ENCODE measurements at regions not wholly inside any gene's neighbourhood (a gene's known extent, or its start where the extent isn't known, plus 50 kb on each side); places are given as distances from the start of the nearest gene placed in this dataset.
"Not testable (repeated sequence)": the region's sequence is repeated elsewhere in the genome, so short reads cannot be mapped to it uniquely, and the experiment has no call there.

DNA sequence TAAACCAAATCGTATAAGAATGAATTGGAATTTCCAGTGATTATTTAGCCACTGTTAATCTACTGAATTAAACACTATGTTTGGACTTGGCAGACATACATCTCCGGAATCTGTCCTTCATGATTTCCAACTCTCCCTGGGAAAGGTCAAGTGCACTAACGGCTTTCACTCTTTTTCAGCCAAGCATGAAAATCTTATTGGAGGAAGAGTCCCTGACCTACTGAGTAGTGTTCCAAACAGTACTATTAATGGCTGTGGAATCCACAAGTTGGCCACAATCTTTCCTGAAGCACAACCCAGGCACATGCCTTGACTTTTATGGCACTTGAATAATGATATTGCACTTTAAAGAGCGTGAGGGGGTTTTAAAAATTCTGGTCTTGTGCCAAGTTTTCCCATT lies 318.9 kb upstream of the RND3 start:
- H3K36me3 ChIP-seq, result no peaks in the 10 kb centered on the region
- no peak overlapping the region for H3K27ac ChIP-seq
- ATAC-seq, result no peak
- DNase-seq, result no peak
- 32 to 41% methylated on average over 4 of the region's 4 CpGs for WGBS, 2 donors
- intact Hi-C loops (cut with DNase I), result no loop called here
- FAIRE-seq, result no peak
- H3K9me3 ChIP-seq, result no peaks in the 10 kb centered on the region
- TF ChIP-seq, protein P1, sequence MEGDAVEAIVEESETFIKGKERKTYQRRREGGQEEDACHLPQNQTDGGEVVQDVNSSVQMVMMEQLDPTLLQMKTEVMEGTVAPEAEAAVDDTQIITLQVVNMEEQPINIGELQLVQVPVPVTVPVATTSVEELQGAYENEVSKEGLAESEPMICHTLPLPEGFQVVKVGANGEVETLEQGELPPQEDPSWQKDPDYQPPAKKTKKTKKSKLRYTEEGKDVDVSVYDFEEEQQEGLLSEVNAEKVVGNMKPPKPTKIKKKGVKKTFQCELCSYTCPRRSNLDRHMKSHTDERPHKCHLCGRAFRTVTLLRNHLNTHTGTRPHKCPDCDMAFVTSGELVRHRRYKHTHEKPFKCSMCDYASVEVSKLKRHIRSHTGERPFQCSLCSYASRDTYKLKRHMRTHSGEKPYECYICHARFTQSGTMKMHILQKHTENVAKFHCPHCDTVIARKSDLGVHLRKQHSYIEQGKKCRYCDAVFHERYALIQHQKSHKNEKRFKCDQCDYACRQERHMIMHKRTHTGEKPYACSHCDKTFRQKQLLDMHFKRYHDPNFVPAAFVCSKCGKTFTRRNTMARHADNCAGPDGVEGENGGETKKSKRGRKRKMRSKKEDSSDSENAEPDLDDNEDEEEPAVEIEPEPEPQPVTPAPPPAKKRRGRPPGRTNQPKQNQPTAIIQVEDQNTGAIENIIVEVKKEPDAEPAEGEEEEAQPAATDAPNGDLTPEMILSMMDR (IDR thresholded peaks at IDR 0.05), result no peak
- no peaks in the 10 kb centered on the region for H3K27me3 ChIP-seq
- H3K4me3 ChIP-seq, result no peak overlapping the region
- no peaks in the 10 kb centered on the region for H3K4me1 ChIP-seq

- no peak for ATAC-seq
- Histone ChIP-seq H3K27ac (no peak overlapping the region), H3K4me1 (no peaks in the 10 kb centered on the region), H3K36me3 (no peaks in the 10 kb centered on the region), H3K9me3 (no peaks in the 10 kb centered on the region), H3K4me3 (no peak overlapping the region), H3K27me3 (no peaks in the 10 kb centered on the region)
- intact Hi-C loops (cut with DNase I), result no loop called here
- no peak for DNase-seq
- no peak for FAIRE-seq
- WGBS, 2 donors, result 55 to 71% methylated on average over 6 of the region's 6 CpGs
- TF ChIP-seq, protein P1 (IDR thresholded peaks at IDR 0.05), result no peak
These were observed 316.4 kb upstream of the RND3 start for GRCh38 chr2:150803689-150804398.

DNA sequence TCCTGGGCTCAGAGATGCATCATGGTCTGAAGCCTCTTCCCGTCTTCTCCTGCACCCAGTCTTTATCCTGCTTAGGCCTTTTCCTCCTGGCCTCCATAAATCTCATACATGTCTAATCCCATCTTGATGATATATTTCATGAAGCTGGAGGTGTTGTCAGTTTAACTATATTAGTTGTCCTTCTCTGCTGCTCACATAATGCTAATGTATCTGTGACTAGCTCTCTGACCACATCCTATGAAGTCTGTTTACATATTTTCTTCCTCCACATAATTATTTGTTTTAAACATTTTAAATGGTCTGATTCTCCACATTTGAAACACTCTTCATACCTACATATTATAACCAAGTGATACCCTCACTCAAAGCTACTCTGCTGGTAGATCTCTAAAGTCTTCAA lies 315.2 kb upstream of the RND3 start:
- ATAC-seq (no peak), DNase-seq (no peak), FAIRE-seq (no peak)
- Histone ChIP-seq H3K27me3 (no peaks in the 10 kb centered on the region), H3K4me1 (no peaks in the 10 kb centered on the region), H3K9me3 (no peaks in the 10 kb centered on the region), H3K36me3 (no peaks in the 10 kb centered on the region), H3K27ac (no peak overlapping the region), H3K4me3 (no peak overlapping the region)
- intact Hi-C loops (cut with DNase I), result no loop called here
- TF ChIP-seq, protein P1 (IDR thresholded peaks at IDR 0.05), result no peak
- whole genome bisulfite sequencing, 2 donors, result 83 to 84% methylated on average over 1 of the region's 1 CpG

DNA sequence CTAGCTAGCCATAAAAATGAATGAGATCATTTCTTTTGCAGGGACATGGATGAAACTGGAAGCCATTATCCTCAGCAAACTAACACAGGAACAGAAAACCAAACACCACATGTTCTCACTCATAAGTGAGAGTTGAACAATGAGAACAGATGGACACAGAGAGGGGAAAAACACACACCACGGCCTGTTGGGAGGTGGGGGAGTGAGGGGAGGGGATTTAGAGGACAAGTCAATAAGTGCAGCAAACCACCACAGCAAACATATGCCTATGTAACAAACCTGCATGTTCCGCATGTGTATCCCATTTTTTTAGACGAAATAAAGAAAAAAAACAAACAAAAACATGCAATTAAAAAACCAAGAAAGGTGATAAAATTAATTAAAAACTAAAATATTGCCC lies 308.8 kb upstream of the RND3 start:
- H3K27me3 ChIP-seq; DNase-seq; H3K4me3 ChIP-seq; intact Hi-C loops (cut with DNase I); H3K36me3 ChIP-seq; H3K4me1 ChIP-seq; H3K9me3 ChIP-seq; FAIRE-seq; H3K27ac ChIP-seq; ATAC-seq: not testable (repeated sequence)
- 49% methylated on average over 3 of the region's 3 CpGs for WGBS, 2 donors

DNA sequence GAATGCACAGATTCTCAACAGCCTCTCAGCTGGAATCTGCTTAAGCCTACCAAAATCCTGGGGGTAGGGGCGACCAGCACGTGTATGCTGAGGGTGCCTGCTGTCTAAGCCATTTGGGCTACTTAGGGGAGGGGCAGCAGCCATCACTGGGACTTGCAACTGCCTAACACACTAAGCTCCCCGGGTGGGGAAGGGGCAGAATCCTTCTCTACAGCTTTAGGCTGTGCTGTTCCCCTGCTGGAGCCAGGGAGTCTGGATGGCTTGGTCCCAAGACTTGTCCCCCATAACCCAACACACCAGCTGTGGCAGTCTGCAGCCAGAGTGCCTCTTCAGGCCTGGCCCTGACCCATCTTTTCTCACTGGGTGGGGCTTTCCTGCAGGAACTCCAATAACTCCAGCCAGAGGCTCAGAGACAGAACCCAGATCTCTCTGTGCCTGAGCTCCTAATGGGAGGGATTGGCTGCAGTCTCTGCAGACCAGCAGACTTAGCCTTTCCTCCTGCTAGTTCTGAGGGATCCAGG lies 305.4 kb upstream of the RND3 start:
- WGBS, 2 donors, result 65 to 69% methylated on average over 3 of the region's 3 CpGs
- H3K27ac ChIP-seq, result no peak overlapping the region
- H3K9me3 ChIP-seq, result no peaks in the 10 kb centered on the region
- ATAC-seq (no peak), DNase-seq (no peak), FAIRE-seq (no peak)
- no peak overlapping the region for H3K4me3 ChIP-seq
- no peaks in the 10 kb centered on the region for H3K4me1 ChIP-seq
- H3K27me3 ChIP-seq, result no peaks in the 10 kb centered on the region
- intact Hi-C loops (cut with DNase I), result no loop called here
- no peaks in the 10 kb centered on the region for H3K36me3 ChIP-seq
- TF ChIP-seq, protein P1 (IDR thresholded peaks at IDR 0.05), result no peak
